C4-2B (cell line): ENCODE measurements at regions not wholly inside any gene's neighbourhood (a gene's known extent, or its start where the extent isn't known, plus 50 kb on each side); places are given as distances from the start of the nearest gene placed in this dataset.

Experiments used
- CTCF ChIP-seq: fragments of 450-650 bp; conservative IDR thresholded peaks from 2 replicates; pipeline ENCODE4 v1.5.1; 2017; ENCODE audit warnings: mild to moderate bottlenecking
- ZFX ChIP-seq: fragments of 450-650 bp; IDR thresholded peaks from 2 replicates; pipeline ENCODE4 v1.6.1; 2017

- TF ChIP-seq CTCF (no peak), ZFX (no peak)
Measured at GRCh38 chr3:1805331-1805730, 293.3 kb upstream of the CNTN4 start.
